IMR-90 (cell line): ENCODE measurements at regions not wholly inside any gene's neighbourhood (a gene's known extent, or its start where the extent isn't known, plus 50 kb on each side); places are given as distances from the start of the nearest gene placed in this dataset.

ENCODE experiments used
- ATAC-seq: fragments of 200-7000 bp; cut with Tn5 transposase; 2 replicates; pipeline ENCODE4 v1.9.1; 2020; ENCODE audit warnings: low read depth, mild to moderate bottlenecking, moderate library complexity
- BruUV-seq: library from RNA; stranded (reverse); fragments of 400-500 nt; replicated peaks from 2 replicates; lab custom pipeline; 2021; lab: Mats Ljungman, UMichigan
- CTCF ChIA-PET: fragments of 300-600 bp; formaldehyde crosslinking; extraction: SDS; loops from one replicate; lab custom pipeline; 2021; ENCODE audit warnings: antibody characterized with exemption; lab: Yijun Ruan, JAX
- POLR2A ChIA-PET: fragments of 300-600 bp; sonication (Branson Sonifier 250); formaldehyde crosslinking; loops from one replicate; lab custom pipeline; 2022; ENCODE audit warnings: antibody characterized with exemption; ENCODE audit not compliant: unreplicated experiment; lab: Charles Lee
- DNase-seq: peaks from one replicate; pipeline ENCODE4 v3.0.0; 2013
- H2AFZ ChIP-seq: replicated peaks from 2 replicates; pipeline ENCODE3; 2013; ENCODE audit warnings: low read length, mild to moderate bottlenecking; ENCODE audit not compliant: poor library complexity
- H2AK5ac ChIP-seq: 2 replicates; pipeline ENCODE4 v1.6.1; 2013; ENCODE audit warnings: low read depth, low read length, inconsistent platforms
- H2AK9ac ChIP-seq: replicated peaks from 2 replicates; pipeline ENCODE3; 2013; ENCODE audit warnings: mild to moderate bottlenecking, low read depth, low read length, moderate library complexity; ENCODE audit not compliant: poor library complexity
- H2BK120ac ChIP-seq: 2 replicates; pipeline ENCODE4 v1.6.1; 2013; ENCODE audit warnings: low read depth, low read length, inconsistent platforms
- H2BK15ac ChIP-seq: 3 replicates; pipeline ENCODE4 v1.6.1; 2013; ENCODE audit warnings: low read depth, low read length, inconsistent platforms
- H2BK20ac ChIP-seq: 2 replicates; pipeline ENCODE4 v1.6.1; 2013; ENCODE audit warnings: low read depth, mild to moderate bottlenecking, inconsistent platforms, low read length, moderate library complexity
- H2BK5ac ChIP-seq: 2 replicates; pipeline ENCODE4 v1.6.1; 2013; ENCODE audit warnings: mild to moderate bottlenecking, low read depth, low read length, inconsistent platforms; ENCODE audit not compliant: poor library complexity, severe bottlenecking
- H3K14ac ChIP-seq: replicated peaks from 2 replicates; pipeline ENCODE4 v1.6.1; 2013; ENCODE audit warnings: low read depth, low read length, inconsistent platforms
- H3K18ac ChIP-seq: 2 replicates; pipeline ENCODE4 v1.6.1; 2013; ENCODE audit warnings: low read depth, low read length, control low read depth
- H3K23ac ChIP-seq: 2 replicates; pipeline ENCODE4 v1.6.1; 2013; ENCODE audit warnings: low read depth, low read length, inconsistent platforms
- H3K27ac ChIP-seq: 2 replicates; pipeline ENCODE4 v1.5.1; 2013; ENCODE audit warnings: mild to moderate bottlenecking, control low read depth, low read length; ENCODE audit not compliant: insufficient read depth
- H3K27me3 ChIP-seq: 2 replicates; pipeline ENCODE4 v1.6.1; 2013; ENCODE audit warnings: low read length; ENCODE audit not compliant: control insufficient read depth, insufficient read depth
- H3K36me3 ChIP-seq: 2 replicates; pipeline ENCODE4 v1.6.1; 2013; ENCODE audit warnings: low read length, mixed read lengths; ENCODE audit not compliant: control insufficient read depth, insufficient read depth
- H3K4ac ChIP-seq: 2 replicates; pipeline ENCODE4 v1.6.1; 2013; ENCODE audit warnings: low read depth, low read length, inconsistent platforms
- H3K4me1 ChIP-seq: 2 replicates; pipeline ENCODE4 v1.6.1; 2013; ENCODE audit warnings: low read length, mixed read lengths; ENCODE audit not compliant: control insufficient read depth, insufficient read depth
- H3K4me2 ChIP-seq: 2 replicates; pipeline ENCODE4 v1.6.1; 2013; ENCODE audit warnings: low read depth, mild to moderate bottlenecking, control low read depth, low read length, moderate library complexity
- H3K4me3 ChIP-seq: 2 replicates; pipeline ENCODE4 v1.5.1; 2013; ENCODE audit warnings: low read depth, mild to moderate bottlenecking, control low read depth, low read length, moderate library complexity; ENCODE audit not compliant: insufficient read depth
- H3K56ac ChIP-seq: 2 replicates; pipeline ENCODE4 v1.6.1; 2013; ENCODE audit warnings: low read length, inconsistent platforms; ENCODE audit not compliant: insufficient read depth; ENCODE audit errors: extremely low read depth
- H3K79me1 ChIP-seq, 2 experiments: 2 replicates each; pipeline ENCODE4 v1.6.1; 2013; ENCODE audit warnings: low read length in 2 of 2, inconsistent platforms in 1 of 2, low read depth in 1 of 2
- H3K9ac ChIP-seq: 2 replicates; pipeline ENCODE4 v1.6.1; 2013; ENCODE audit warnings: low read depth, low read length, control low read depth
- H3K9me1 ChIP-seq: 2 replicates; pipeline ENCODE4 v1.6.1; 2013; ENCODE audit warnings: low read length, inconsistent platforms; ENCODE audit not compliant: insufficient read depth
- H3K9me3 ChIP-seq: 2 replicates; pipeline ENCODE4 v1.6.1; 2013; ENCODE audit warnings: low read length; ENCODE audit not compliant: control insufficient read depth, insufficient read depth
- H4K20me1 ChIP-seq: 2 replicates; pipeline ENCODE4 v1.6.1; 2013; ENCODE audit warnings: low read length, inconsistent platforms; ENCODE audit not compliant: insufficient read depth
- H4K5ac ChIP-seq: 2 replicates; pipeline ENCODE4 v1.6.1; 2013; ENCODE audit warnings: mild to moderate bottlenecking, low read depth, low read length, control low read depth
- H4K8ac ChIP-seq, 2 experiments: 2 replicates each; pipeline ENCODE4 v1.6.1; 2013; ENCODE audit warnings: low read depth in 2 of 2, low read length in 2 of 2, control low read depth in 1 of 2, inconsistent platforms in 1 of 2
- H4K91ac ChIP-seq: 2 replicates; pipeline ENCODE4 v1.6.1; 2013; ENCODE audit warnings: low read depth, low read length, inconsistent platforms; ENCODE audit not compliant: insufficient read depth
- FOS ChIP-seq: fragments of 150-350 bp; IDR thresholded peaks from 2 replicates; pipeline ENCODE4 v1.6.1; 2016; ENCODE audit warnings: low read depth, low read length
- POLR2A ChIP-seq: IDR thresholded peaks from 2 replicates; pipeline ENCODE4 v1.6.1; 2012; ENCODE audit warnings: mild to moderate bottlenecking, low read depth, low read length
- WGBS, 2 experiments: methylation state at CpG; one replicate each; pipeline versions ENCODE4 v1.1.5 to v1.1.7; 2013; ENCODE audit warnings: missing lambda C conversion rate in 2 of 2; ENCODE audit not compliant: insufficient read length in 1 of 2; ENCODE audit errors: extremely low coverage in 2 of 2; 5-methylcytosine and 5-hydroxymethylcytosine counted together
- dilution Hi-C: fragments of 300-500 bp; cut with HindIII; formaldehyde crosslinking; loops from one replicate; pipeline ENCODE4 v1.14.3; 2018; ENCODE audit warnings: low sequenced_read_pairs; ENCODE audit not compliant: unreplicated experiment
- in situ Hi-C: fragments of 300-500 bp; cut with MboI; formaldehyde crosslinking; loops from 3 replicates; pipeline ENCODE4 v1.14.3; 2019; ENCODE audit warnings: low sequenced_read_pairs, inconsistent platforms, mixed read lengths
- intact Hi-C: fragments of 100-400 bp; cut with micrococcal nuclease; formaldehyde crosslinking; loops from 2 replicates; pipeline ENCODE4 v1.10.0; 2022

- in situ Hi-C loops = no loop called here
- TF ChIP-seq POLR2A (no peak), FOS (no peak)
- no peak for ATAC-seq
Observed at GRCh38 chr15:38750786-38751185, 186.2 kb upstream of the RASGRP1 start.

More at GRCh38 chr15:38750786-38751185, 186.2 kb upstream of the RASGRP1 start:
- Histone ChIP-seq H3K4me1 (peaks cover under 1% of the 10 kb centered on the region; the same call in 1 of the 2 replicates), H3K27me3 (peaks cover 5% of the 10 kb centered on the region), H3K18ac (no peak overlapping the region), H3K79me1 (no peaks in the 10 kb centered on the region), H3K14ac (no peak overlapping the region), H3K4me2 (no peak overlapping the region), H2BK120ac (no peak overlapping the region), H2AK5ac (no peak overlapping the region), H2BK20ac (no peak overlapping the region), H4K91ac (no peak overlapping the region), H2BK5ac (no peak overlapping the region), H4K5ac (no peak overlapping the region), H2BK15ac (no peak overlapping the region), H3K36me3 (no peaks in the 10 kb centered on the region), H3K9me1 (no peaks in the 10 kb centered on the region), H2AFZ (no peak overlapping the region), H3K4me3 (no peak overlapping the region), H4K8ac (no peak overlapping the region), H3K9me3 (no peaks in the 10 kb centered on the region), H2AK9ac (no peak overlapping the region), H3K56ac (no peak overlapping the region), H3K9ac (no peak overlapping the region), H3K27ac (no peak overlapping the region), H4K20me1 (no peaks in the 10 kb centered on the region), H3K23ac (no peak overlapping the region), H3K4ac (no peak overlapping the region)
- ChIA-PET POLR2A (no interaction called here), CTCF (no interaction called here)
- dilution Hi-C loops (no loop called here), intact Hi-C loops (no loop called here)
- no peak for DNase-seq
- BruUV-seq = no TSS peak
- no CpG with 5 or more reads among the region's 5 CpGs for WGBS, 2 experiments
